Urothelium cell line (cell line): ENCODE measurements at regions not wholly inside any gene's neighbourhood (a gene's known extent, or its start where the extent isn't known, plus 50 kb on each side); places are given as distances from the start of the nearest gene placed in this dataset.
A peak's percentile ranks its signal among the peaks of the same experiment; 100 is the strongest.

Experiments
- DNase-seq: peaks from one replicate; pipeline ENCODE4 v3.0.0; 2011; ENCODE audit warnings: low spot score, mixed read lengths
- FAIRE-seq: peaks from 2 replicates; lab custom pipeline; 2011; peaks lifted over from hg19 to GRCh38; lab: Jason Lieb, UNC

DNA sequence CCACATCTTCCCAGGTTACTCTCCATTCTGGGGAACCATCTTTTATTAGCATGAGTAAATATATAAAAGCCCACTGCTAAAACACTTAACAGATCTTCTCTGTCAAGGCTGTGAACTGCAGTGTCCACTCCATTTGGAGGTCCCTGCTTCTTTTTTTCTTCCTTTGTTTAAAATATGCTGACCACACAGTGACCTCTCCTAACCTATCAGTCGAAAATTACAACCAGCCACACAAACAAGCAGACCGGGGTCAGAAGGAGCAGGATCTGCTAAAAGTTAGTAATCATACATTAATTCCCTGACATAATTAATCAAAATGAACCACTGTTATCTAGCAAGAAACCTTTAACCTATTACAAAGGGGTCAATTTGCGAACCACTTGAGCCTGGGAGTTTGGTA, 427.9 kb upstream of the NR2F2 start:
- DNase-seq (no peak), FAIRE-seq (no peak)

DNA sequence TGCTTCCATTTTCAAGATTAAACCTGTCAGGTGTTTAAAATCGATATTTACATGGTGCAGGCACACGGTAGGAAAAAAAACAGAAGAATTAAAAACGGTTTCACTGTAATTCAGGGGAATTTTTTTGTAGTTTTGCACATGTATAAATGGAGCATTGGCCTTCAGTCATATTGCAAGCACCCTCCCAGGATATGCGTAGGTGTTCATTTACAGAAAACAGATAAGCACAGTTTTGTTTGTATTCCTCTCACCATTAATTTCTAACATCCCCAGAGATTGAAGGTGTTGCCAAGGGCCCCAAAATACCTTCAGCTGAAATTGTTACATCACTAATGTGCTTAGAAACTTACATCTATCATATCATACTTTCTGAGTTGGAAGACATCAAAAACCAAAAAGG, 427.1 kb upstream of the NR2F2 start:
- no peak for FAIRE-seq
- DNase-seq, result no peak

DNA sequence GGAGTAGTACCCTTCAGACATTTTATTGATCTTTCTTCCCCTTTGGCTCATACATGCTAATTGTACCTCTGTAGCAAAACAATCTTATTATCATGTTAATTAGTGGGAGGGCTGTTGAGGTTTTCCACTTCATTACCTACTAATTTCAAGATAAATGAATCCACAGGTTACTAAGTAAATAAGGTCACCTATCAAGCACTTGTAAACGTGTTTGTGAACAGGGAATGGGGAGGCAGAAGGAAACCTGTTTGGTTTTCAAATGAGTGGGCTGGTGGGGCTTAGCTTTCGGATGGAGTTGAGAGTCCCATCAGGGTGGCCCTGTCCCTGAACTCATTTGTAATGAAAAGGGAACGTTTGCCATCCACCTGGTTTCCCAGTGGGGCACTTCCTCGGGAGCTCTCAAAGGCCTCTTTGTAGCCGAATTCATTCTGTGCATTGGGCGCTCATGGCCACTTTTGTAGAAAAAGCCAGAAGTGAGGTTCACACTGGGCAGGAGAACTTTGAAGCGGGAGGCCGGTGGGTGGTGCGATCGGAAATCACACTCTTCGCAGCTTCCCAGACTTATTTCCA, 419.8 kb upstream of the NR2F2 start:
- no peak for FAIRE-seq
- no peak for DNase-seq

DNA sequence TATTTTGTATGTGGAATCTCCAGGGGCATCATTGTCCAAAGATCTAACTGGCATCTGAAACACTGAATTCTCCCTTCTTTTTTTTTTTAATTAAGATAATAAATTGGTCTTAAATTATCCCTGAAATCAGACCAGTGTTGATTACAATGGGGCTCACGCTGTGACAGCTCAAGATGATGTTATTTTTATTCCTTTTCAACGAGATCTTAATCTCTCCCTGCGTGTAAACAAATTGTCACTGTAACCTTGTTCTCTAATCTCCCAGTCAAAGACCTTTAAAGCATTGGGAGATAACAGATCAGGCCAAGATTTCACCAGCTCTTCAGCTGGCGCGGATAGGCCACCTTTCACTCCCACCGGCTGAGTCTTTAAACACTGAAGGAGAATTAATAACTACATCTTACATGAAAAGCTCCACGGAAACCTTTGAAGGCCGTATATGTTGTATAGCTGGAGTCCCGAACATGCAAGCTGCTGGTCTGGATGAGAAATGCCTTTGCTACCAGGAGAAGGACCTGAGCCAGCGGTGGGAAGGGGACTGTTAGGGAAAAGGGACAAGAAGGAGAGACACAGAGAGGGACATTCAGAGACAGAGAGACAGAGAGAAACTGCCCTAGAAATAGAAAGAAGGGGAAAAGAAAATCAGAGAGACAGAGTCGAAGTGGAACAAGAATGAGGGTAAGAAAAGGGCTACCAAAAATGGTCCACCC, 418.8 kb upstream of the NR2F2 start:
- FAIRE-seq, result no peak
- DNase-seq, result no peak

DNA sequence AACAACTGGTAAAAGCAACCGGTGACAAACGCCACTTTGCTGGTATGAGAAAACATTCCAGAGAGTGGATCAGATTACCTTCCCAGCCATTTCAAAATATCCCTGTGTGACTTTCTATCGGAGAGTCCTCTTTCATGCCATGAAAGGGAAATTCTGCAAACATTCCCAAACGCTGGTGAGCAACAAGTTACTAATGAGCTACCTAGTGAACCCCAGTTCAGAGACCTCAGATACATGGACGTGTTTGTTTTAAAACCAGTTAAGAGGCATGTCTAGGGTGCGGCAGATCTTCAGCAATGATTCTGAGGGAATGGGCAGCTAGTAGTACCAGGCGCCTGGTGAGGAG, 418.2 kb upstream of the NR2F2 start:
- DNase-seq (no peak), FAIRE-seq (no peak)

DNA sequence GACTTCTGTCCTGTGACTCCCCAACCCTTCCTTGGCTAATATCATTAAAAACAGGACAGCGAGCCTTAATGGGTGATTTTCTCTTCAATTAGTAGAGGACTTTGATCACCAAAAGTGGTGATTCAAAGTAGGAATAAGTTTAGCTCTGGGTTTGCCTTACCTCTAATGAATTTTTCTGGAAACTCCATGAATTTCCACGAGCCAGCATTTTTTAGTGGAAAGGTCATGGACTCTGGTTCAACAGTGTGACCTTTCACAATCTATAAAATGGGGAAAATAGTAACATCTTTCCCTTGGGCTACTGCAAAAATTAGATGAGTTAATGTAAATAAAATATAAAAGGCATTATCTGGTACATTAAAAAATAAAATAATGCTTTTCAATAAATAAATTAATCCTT, 417.8 kb upstream of the NR2F2 start:
- FAIRE-seq (no peak), DNase-seq (no peak)

DNA sequence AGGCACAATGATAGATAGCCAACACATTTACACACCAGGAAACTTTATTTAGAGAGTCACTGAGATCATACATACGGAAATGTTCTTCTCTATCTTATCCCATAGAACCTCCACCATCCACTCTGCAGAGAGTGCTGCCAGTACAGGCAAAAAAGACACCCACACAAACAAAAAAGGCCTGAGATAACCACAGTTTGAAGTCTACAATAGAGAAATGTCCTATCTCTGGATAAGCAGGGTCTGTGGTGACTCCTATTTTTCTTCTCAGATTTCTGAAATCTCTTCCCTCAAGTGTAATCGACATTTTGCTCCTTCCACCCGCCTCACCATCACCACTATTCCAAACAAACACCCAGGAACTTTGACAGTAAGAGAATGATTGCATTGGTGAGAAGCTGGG, 413.9 kb upstream of the NR2F2 start:
- DNase-seq (no peak), FAIRE-seq (no peak)

DNA sequence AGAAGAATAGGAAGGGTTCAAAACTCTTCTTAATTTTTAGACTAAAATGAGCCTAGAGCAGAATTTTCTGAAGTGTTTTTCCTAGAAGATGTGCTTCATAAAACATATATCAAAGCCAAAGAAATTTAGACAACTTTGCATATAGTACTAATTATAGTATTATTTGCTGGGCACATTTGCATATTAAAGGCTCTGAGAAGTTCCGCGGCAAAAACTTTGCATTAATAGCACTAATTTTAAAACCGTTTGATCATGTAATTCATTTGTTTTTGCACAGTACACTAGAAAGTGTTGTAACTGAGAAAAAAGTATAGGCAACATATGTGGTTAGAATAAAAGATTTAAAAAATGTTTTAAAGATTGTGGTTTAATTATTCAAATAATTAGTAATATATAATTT, 412.0 kb upstream of the NR2F2 start:
- FAIRE-seq, result no peak

DNA sequence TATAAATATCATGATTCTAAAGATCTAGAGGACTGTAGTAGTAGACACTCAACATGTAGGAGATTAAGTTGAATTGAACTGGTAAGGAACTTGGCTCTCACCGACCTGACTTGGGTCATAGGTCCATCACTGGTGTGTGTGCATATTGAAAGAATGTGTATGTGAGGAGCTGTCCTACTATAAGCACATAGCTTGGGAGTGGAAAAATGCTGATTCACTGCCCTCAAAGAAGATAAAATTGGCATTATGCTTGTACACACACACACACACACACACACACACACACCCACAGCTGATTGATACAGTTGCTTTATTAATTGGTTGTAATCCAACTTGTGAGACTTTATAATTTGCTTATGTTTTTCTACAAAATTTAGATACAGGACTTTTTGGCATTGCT, 411.0 kb upstream of the NR2F2 start:
- DNase-seq (no peak), FAIRE-seq (no peak)

More for the DNA sequence above, 412.0 kb upstream of the NR2F2 start:
- DNase-seq, result no peak

DNA sequence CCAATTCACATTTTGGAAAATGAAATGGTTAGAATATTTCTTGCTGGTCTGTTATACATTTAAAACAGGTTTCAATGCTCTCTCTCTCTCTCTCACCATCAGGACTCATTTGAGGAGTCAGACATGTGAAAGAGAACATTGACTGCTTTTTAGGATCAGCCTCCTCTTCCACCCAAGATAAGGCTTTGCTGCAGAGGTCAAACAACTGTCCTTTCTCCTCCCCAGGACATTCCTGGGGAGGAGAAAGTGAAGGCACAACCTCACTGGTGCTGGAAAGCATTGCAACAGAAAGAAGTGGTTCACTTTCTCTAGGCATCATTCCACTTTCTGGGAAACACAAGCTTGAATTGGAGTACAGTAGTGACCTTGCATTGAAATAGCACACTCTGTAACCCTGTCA, 409.1 kb upstream of the NR2F2 start:
- no peak for DNase-seq
- FAIRE-seq, result no peak

DNA sequence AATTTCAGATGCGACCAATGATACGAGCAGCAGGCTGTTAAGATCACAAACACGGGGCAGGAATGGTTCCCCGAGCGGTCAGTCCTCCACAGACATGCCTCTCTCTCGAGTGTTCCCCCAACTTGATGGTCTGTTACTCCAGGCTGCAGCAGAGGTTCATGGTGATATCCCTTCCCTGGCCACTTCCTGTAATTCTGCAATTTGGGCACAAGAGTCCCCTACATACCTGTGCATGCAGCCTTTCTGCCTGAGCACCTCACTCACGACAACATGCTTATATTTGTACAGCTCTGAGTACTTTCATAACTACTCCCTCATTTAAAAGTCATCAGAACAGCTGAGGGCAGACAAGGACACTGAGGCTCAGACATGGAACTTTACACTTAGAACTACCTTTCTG, 408.1 kb upstream of the NR2F2 start:
- FAIRE-seq (no peak), DNase-seq (no peak)

DNA sequence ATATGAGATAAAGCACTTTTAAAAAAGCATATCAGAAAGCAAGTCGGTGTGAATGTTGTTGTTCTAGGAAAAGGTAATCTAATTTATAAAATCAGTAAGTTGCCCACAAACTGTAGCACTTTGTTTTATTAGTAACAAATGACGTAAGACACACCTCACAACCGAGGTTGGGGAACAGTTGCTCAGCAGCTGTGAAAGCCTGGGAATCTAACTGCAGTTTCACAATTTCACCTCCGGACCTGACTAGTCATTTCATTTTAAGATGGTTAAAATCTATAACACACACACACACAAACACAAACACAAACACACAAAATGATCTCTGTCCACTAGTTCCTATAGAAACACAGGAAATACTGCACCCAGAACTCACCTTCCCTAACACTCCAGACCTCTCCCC, 406.7 kb upstream of the NR2F2 start:
- no peak for DNase-seq
- FAIRE-seq, result no peak

DNA sequence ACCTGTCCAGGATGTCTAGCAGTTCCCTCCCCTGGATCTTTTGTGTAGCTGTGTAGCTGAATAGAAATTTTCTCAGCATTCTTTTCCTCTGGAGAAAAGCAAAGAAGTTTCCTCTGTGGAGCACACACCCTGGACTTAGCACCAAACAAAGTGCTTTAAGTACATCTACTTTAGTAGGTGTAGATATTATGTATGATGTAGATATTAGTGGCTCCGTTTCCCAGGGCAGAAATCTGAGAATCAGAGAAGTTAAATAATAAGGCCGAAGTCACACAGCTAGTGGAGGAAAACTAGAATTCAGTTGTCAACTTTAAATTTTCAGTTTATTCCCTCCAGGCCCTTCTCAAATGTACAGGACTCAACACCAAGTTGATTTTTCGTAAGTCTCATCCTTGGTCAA, 401.7 kb upstream of the NR2F2 start:
- no peak for DNase-seq

DNA sequence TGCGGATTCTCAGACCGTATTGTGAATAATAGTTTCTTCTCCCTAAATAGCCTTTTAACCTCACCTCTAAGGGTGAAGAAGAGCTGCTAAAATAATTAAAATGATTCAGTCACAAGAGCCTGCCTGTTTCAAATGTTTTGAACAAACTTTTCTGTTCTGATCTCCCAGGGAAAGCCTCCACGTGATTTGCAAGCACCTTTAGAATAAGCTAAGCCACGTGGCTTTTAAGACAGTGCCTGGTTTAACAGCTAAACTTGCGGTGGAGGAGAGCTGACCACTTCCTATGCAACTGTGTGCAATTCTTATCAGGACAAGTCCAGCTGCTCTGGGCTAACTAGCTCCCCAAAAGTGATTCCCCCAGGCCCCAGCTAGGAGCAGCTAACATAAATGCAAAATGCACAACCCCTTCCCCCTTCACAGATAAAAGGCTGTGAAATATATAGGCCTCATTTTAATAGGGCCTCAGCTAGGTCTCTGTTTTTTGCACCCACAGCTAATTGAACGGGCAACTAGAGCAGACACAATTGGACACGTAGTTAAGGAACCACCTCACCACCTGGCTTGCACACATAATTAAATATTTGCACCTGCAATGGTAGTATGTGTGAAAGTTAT, 401.2 kb upstream of the NR2F2 start:
- FAIRE-seq, result no peak
- DNase-seq, result no peak

More for the DNA sequence above, 401.7 kb upstream of the NR2F2 start:
- no peak for FAIRE-seq

DNA sequence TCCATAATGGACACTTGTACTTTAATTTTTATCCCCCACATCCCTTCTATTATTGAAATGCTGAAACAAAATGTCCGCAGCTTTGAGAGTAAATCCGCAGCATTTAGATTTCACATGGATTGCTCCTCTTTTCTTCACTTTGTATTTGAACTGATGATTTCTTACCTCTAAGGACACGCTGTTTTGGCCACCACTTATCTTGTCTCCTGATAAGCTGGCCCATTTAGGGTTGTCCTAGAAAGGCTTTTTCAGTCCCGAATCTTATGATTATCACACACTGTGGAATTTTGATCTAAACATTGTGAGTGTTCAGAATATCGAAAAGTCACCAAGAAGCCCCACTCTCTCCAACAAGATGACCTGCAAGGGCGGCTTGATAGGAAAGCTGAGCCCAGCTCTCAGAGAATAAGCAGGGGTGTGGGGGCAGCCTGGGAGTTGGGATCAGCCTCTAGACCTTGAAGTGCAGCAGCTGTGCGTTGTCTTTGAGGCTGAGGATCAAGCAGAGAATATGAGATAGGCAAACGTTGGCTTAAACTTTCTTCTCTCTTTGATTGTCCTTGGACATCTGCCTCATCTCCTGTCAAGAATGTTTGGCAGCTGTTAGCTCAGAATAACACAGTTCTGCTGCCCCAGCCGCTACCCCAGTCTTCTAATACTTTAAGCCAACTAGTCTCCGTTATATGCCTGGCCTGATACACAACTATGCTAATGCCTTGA, 399.7 kb upstream of the NR2F2 start:
- no peak for DNase-seq
- FAIRE-seq, result no peak

DNA sequence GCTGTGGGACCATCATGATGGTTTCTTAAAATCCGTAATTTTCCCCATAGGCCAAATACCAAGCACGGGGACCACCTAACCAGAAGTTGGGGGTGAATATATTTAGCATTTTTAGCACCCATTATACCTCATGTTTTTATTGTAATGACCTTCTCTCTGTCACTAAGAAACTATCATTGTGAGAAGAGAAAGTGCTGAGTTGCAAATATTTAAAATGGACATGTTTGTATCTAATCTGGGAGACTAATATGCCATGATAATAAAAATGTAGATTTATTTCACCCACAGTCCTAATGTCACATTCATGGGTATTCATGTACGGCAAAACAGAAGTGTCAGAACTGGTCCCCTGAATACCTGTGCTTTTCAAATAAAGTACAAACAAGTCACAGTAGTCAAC, 398.9 kb upstream of the NR2F2 start:
- no peak for DNase-seq
- no peak for FAIRE-seq

DNA sequence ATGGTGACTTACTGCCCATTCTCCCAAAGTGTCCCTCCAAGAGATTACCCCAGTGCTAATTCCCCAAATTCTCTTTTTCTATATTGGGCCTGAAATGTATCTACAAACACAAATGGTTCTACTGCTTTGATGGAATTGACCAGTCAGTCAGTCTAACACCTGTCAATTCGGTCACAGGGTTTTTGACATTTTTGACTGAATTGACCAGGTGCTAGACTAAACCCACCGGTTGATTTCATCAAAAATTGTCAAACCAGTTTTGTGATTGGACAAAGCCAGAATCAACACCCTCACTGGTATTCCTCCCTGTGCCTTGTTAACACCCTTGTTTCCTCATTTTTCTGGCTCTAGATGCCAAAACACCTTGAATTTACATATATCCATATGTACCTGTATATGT, 398.4 kb upstream of the NR2F2 start:
- no peak for DNase-seq

DNA sequence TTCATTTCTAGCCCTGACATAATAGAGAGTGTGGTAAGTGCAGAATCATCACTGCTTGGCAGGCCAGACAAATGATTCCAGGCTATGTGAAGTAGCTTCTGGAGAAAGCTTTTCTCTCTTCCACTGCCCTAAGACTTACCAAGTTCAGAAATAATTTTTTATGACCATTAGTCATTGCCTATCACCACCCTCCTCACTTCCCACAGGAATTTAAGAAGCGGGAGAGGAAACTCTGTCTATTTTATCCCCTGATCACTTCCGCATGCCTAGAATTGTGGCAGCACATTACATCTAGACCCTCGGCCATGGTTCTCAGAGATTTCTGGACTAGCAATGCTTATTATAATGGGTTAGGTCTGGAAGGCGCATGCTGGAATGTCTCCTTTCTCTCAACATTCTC, 397.8 kb upstream of the NR2F2 start:
- peak; percentile 56 for DNase-seq
- no peak for FAIRE-seq

More for the DNA sequence above, 398.4 kb upstream of the NR2F2 start:
- FAIRE-seq, result no peak

DNA sequence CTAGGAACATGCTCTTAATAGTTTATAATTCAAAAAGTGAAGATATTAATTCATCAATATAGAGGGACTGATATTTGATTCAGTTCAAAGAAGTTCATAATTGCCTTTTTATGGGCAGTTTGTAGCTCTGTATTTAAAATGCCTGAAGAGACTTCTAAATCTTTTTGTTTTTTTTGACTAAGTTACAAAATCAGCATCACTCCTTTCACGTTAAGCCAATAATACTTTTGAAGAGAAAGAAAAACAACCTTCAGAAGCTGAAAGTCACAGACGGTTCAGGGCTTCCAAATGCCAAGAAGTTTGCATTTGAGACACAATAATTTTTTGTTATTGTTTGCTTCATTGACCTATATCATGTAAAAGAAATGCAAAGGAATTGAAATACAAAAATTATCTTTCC, 394.6 kb upstream of the NR2F2 start:
- no peak for FAIRE-seq
- no peak for DNase-seq

DNA sequence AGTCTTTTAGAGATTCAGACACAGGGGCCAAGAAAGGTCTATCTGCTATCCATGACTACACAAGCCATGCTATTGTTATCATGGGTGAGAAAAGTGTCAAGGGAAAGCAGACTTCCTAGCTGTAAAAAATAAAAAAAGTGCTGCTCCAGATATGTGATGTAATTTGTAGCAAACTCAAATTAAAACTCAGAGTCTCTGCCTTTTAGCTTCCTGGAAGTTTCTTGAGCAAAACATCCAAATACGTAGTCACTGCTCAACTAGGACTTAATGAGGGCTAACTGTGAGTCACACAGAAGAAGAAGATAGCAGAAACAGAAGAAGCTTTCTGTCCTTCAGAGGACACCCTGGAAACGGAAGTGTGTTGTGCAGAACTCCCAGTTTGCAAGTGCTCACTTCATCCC, 393.4 kb upstream of the NR2F2 start:
- FAIRE-seq, result no peak

DNA sequence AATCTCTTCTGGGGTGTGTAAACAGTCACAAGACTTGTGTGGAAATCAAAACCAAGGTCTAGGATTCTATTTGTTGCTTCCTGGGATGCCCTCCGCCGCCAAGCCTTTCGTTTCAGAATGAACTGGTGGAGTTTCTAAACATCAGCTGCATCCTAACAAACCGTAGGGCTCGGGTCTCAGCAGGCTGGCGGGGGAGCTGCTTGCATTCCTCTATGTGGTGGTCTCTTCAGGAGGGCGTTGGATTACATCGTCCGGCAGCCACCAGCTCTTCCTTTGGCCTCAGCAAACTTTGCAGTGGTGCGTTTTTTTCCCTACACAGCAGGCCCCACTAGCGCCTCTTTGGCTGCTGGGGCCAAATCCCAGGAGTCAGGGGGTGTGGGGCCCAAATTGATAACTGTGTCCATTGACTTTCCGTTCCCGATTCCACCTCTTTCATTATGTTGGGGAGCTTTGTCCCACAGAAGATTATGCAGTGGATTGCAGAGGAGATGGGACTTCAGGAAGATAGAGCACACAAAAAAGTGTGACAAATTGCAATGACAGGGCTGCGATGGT, 390.0 kb upstream of the NR2F2 start:
- no peak for DNase-seq
- no peak for FAIRE-seq

More for the DNA sequence above, 393.4 kb upstream of the NR2F2 start:
- no peak for DNase-seq

DNA sequence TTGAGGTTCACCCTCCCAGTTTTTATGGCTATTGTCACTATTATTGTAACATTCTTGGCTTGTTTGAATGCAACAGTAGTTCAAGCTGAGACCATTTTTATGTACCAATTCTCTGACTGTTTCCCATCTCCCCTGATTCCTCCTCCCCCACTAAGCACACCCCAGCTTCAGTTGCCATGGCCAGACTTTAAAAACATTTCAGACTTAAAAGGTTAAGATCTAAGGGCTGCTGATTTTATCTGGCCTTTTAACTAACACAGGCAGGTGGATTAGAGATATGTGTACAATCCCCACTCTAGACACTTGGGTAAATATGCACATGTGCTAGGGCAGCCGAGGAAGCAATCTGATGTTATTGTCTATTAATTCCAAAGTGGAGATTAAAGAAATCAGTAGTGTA, 386.3 kb upstream of the NR2F2 start:
- no peak for FAIRE-seq
- no peak for DNase-seq
